ENCODE measurements at regions not wholly inside any gene's neighbourhood (a gene's known extent, or its start where the extent isn't known, plus 50 kb on each side); places are given as distances from the start of the nearest gene placed in this dataset.
A peak's percentile ranks its signal among the peaks of the same experiment; 100 is the strongest.

DNA sequence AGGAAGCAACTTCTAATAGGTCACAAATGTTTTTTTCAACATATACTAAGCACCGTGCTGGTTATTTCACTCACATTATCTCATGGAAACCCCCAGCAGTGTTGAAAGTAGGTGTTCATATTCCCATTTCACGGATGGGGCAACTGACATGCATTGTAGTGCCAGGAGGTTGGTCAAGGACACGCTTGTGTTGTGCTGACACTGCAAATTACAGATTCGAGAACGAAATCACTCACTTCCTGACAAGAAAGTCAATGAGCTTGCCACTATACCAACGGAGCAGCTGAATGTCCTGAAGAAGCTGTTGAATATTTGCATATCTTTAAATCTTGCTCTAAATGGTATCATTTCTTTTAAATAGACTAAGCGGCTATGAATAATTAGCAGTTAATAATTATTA, 378.0 kb upstream of the C16orf82 start:
- no peaks in the 10 kb centered on the region for H3K27me3 ChIP-seq (ENCODE audit: low read length)
- H3K9me3 ChIP-seq (ENCODE audit: low read length): no peaks in the 10 kb centered on the region
- H3K9ac ChIP-seq (ENCODE audit: low read length): no peak overlapping the region
- no peaks in the 10 kb centered on the region for H4K20me1 ChIP-seq (ENCODE audit: insufficient read depth, low read depth, low read length)
- DNase-seq: no peak
- no peak overlapping the region for H2AFZ ChIP-seq (ENCODE audit: low read length)
- no peak overlapping the region for H3K4me3 ChIP-seq (ENCODE audit: low read length)
- H3K4me1 ChIP-seq (ENCODE audit: low read length): 0 out of 2 replicates have a peak, but pooled peaks cover 3% of the 10 kb centered on the region
- H3K9me2 ChIP-seq (replicated peaks; ENCODE audit: insufficient read depth, low read length): no peaks in the 10 kb centered on the region
- H3K27ac ChIP-seq (ENCODE audit: low read length): no peak overlapping the region
- no peaks in the 10 kb centered on the region for H3K36me3 ChIP-seq (ENCODE audit: insufficient read depth, low read length)
- H3K4me2 ChIP-seq (ENCODE audit: low read depth, low read length, poor library complexity, severe bottlenecking): no peak overlapping the region
- H3K79me2 ChIP-seq (ENCODE audit: low read length): no peaks in the 10 kb centered on the region

DNA sequence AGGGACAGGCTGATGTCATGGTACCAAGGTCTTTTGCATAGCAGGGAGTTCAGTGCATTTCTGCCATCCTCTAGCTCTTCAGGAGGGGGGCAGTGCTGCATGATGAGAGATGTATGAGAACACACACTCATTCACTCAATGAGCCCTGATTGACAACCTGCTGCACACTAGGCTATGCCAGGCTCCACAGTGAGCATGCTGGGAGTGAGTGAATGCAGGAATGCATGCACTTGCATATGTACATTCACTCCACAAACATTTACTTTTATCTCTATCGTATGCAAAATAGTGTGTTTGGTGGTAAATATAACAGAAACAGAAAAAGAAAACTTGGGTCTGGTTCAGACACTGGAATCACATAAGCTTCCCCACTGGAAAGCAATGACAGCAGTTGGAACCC, 374.1 kb upstream of the C16orf82 start:
- H3K4me2 ChIP-seq (ENCODE audit: low read depth, low read length, poor library complexity, severe bottlenecking): no peak overlapping the region
- no peaks in the 10 kb centered on the region for H3K36me3 ChIP-seq (ENCODE audit: insufficient read depth, low read length)
- H2AFZ ChIP-seq (ENCODE audit: low read length): no peak overlapping the region
- H3K4me3 ChIP-seq (ENCODE audit: low read length): no peak overlapping the region
- H4K20me1 ChIP-seq (ENCODE audit: insufficient read depth, low read depth, low read length): no peaks in the 10 kb centered on the region
- no peaks in the 10 kb centered on the region for H3K9me3 ChIP-seq (ENCODE audit: low read length)
- 0 out of 2 replicates have a peak, but pooled peaks cover 3% of the 10 kb centered on the region for H3K4me1 ChIP-seq (ENCODE audit: low read length)
- H3K27ac ChIP-seq (ENCODE audit: low read length): no peak overlapping the region
- no peak overlapping the region for H3K9ac ChIP-seq (ENCODE audit: low read length)
- DNase-seq: no peak
- H3K79me2 ChIP-seq (ENCODE audit: low read length): no peaks in the 10 kb centered on the region
- no peaks in the 10 kb centered on the region for H3K9me2 ChIP-seq (replicated peaks; ENCODE audit: insufficient read depth, low read length)
- H3K27me3 ChIP-seq (ENCODE audit: low read length): no peaks in the 10 kb centered on the region

DNA sequence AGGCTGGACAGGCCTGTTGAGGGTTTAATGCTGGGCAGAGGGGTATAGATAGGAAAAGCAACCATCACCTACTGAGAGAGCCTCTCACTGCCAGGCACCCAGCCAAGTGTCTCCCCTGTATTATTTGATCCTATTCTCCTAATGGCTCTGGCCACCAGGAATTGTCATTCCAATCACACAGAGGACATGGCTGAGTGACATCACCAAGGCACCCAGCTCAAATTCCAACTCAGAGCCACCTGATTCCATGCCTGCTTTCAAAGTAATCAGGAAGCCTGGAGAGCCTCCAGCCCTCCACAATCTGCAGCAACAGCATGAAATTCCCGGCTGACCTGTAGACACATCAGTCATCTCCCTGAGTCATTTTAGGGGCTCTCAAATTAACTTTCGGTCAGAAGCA, 368.9 kb upstream of the C16orf82 start:
- no peaks in the 10 kb centered on the region for H3K9me2 ChIP-seq (replicated peaks; ENCODE audit: insufficient read depth, low read length)
- H3K27ac ChIP-seq (ENCODE audit: low read length): no peak overlapping the region
- H3K36me3 ChIP-seq (ENCODE audit: insufficient read depth, low read length): no peaks in the 10 kb centered on the region
- peaks cover 4% of the 10 kb centered on the region; the same call in 1 of the 2 replicates for H3K9me3 ChIP-seq (ENCODE audit: low read length)
- no peak for DNase-seq
- no peak overlapping the region for H3K9ac ChIP-seq (ENCODE audit: low read length)
- no peaks in the 10 kb centered on the region for H3K27me3 ChIP-seq (ENCODE audit: low read length)
- H3K4me1 ChIP-seq (ENCODE audit: low read length): peaks cover 28% of the 10 kb centered on the region
- no peak overlapping the region for H3K4me3 ChIP-seq (ENCODE audit: low read length)
- H3K4me2 ChIP-seq (ENCODE audit: low read depth, low read length, poor library complexity, severe bottlenecking): no peak overlapping the region
- no peaks in the 10 kb centered on the region for H4K20me1 ChIP-seq (ENCODE audit: insufficient read depth, low read depth, low read length)
- H2AFZ ChIP-seq (ENCODE audit: low read length): no peak overlapping the region
- H3K79me2 ChIP-seq (ENCODE audit: low read length): no peaks in the 10 kb centered on the region

- no peak for DNase-seq
- peak overlapping the region; percentile 84; the same call in 1 of the 2 replicates for H3K27ac ChIP-seq (ENCODE audit: low read length)
- no peak overlapping the region for H2AFZ ChIP-seq (ENCODE audit: low read length)
- no peaks in the 10 kb centered on the region for H3K9me2 ChIP-seq (replicated peaks; ENCODE audit: insufficient read depth, low read length)
- no peak overlapping the region for H3K4me3 ChIP-seq (ENCODE audit: low read length)
- H3K4me2 ChIP-seq (ENCODE audit: low read depth, low read length, poor library complexity, severe bottlenecking): no peak overlapping the region
- H3K9ac ChIP-seq (ENCODE audit: low read length): no peak overlapping the region
- no peaks in the 10 kb centered on the region for H3K79me2 ChIP-seq (ENCODE audit: low read length)
- H3K36me3 ChIP-seq (ENCODE audit: insufficient read depth, low read length): no peaks in the 10 kb centered on the region
- H4K20me1 ChIP-seq (ENCODE audit: insufficient read depth, low read depth, low read length): no peaks in the 10 kb centered on the region
- peaks cover 34% of the 10 kb centered on the region for H3K4me1 ChIP-seq (ENCODE audit: low read length)
- peaks cover 4% of the 10 kb centered on the region; the same call in 1 of the 2 replicates for H3K9me3 ChIP-seq (ENCODE audit: low read length)
- no peaks in the 10 kb centered on the region for H3K27me3 ChIP-seq (ENCODE audit: low read length)
Observed at GRCh38 chr16:26700250-26700649, 366.5 kb upstream of the C16orf82 start.

DNA sequence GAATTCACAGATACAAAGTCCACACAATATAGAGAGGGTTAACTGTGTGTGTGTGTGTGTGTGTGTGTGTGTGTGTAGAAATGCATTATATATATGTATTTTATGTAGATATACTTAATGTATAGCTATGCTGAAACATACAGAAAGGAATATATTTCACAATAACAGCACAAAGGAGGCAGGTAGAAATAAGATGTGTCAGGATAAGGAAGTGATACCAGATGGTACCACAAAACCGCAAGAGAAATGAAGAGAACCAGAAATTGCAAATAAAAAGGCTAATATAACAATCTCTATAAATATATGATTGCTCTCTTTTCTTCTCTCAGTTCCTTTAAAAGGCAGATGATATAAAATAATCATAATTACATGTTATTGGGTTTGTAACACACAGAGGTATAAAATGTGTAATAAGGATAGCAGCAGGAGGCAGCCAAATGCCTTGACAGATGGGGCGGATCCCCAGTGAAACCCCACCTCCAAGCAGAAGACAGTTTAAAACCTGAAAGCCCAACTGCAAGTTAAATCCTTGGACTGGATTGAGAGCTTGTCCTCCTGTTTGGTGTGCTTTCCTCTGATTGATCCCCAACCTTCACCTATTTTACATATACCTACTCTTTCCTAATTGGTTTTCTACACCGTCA, 365.4 kb upstream of the C16orf82 start:
- peaks cover 4% of the 10 kb centered on the region; the same call in 1 of the 2 replicates for H3K9me3 ChIP-seq (ENCODE audit: low read length)
- no peaks in the 10 kb centered on the region for H3K27me3 ChIP-seq (ENCODE audit: low read length)
- peak; percentile 69 for DNase-seq
- no peaks in the 10 kb centered on the region for H3K79me2 ChIP-seq (ENCODE audit: low read length)
- no peaks in the 10 kb centered on the region for H3K9me2 ChIP-seq (replicated peaks; ENCODE audit: insufficient read depth, low read length)
- peak overlapping the region; percentile 84 for H3K27ac ChIP-seq (ENCODE audit: low read length)
- H3K4me3 ChIP-seq (ENCODE audit: low read length): no peak overlapping the region
- H2AFZ ChIP-seq (ENCODE audit: low read length): no peak overlapping the region
- no peaks in the 10 kb centered on the region for H4K20me1 ChIP-seq (ENCODE audit: insufficient read depth, low read depth, low read length)
- peaks cover 34% of the 10 kb centered on the region for H3K4me1 ChIP-seq (ENCODE audit: low read length)
- no peaks in the 10 kb centered on the region for H3K36me3 ChIP-seq (ENCODE audit: insufficient read depth, low read length)
- H3K9ac ChIP-seq (ENCODE audit: low read length): no peak overlapping the region
- peak overlapping the region; percentile 29 for H3K4me2 ChIP-seq (ENCODE audit: low read depth, low read length, poor library complexity, severe bottlenecking)

DNA sequence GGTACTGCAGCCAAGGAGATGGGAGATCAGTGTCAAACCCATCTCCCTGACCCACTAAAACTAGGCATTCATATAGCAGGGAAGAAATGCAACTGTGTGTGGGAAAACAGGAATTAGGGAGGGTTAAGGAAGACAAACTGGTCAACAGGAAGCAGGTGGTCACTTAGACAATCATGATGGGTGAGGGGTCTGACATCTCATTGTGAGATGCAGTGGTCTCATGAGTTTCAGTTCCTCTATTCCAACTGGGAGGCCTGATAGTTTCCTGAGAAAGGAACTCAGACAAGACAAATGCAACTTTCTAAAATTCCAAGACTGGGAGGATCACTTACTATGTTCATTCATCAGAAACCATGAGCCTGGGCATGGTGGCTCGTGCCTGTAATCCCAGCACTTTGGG, 361.4 kb upstream of the C16orf82 start:
- H3K9me3 ChIP-seq (ENCODE audit: low read length): no peaks in the 10 kb centered on the region
- H3K4me2 ChIP-seq (ENCODE audit: low read depth, low read length, poor library complexity, severe bottlenecking): no peak overlapping the region
- no peak overlapping the region for H3K27ac ChIP-seq (ENCODE audit: low read length)
- no peak overlapping the region for H3K9ac ChIP-seq (ENCODE audit: low read length)
- no peaks in the 10 kb centered on the region for H4K20me1 ChIP-seq (ENCODE audit: insufficient read depth, low read depth, low read length)
- no peak overlapping the region for H2AFZ ChIP-seq (ENCODE audit: low read length)
- H3K4me1 ChIP-seq (ENCODE audit: low read length): peaks cover 36% of the 10 kb centered on the region
- no peaks in the 10 kb centered on the region for H3K9me2 ChIP-seq (replicated peaks; ENCODE audit: insufficient read depth, low read length)
- DNase-seq: no peak
- no peaks in the 10 kb centered on the region for H3K36me3 ChIP-seq (ENCODE audit: insufficient read depth, low read length)
- no peaks in the 10 kb centered on the region for H3K79me2 ChIP-seq (ENCODE audit: low read length)
- H3K27me3 ChIP-seq (ENCODE audit: low read length): no peaks in the 10 kb centered on the region
- no peak overlapping the region for H3K4me3 ChIP-seq (ENCODE audit: low read length)

GRCh38 chr16:26708428-26708827, 358.3 kb upstream of the C16orf82 start:
- Histone ChIP-seq H3K9ac (ENCODE audit: low read length) (no peak overlapping the region), H3K9me3 (ENCODE audit: low read length) (no peaks in the 10 kb centered on the region), H3K4me1 (ENCODE audit: low read length) (peaks cover 23% of the 10 kb centered on the region), H3K27ac (ENCODE audit: low read length) (no peak overlapping the region), H3K36me3 (ENCODE audit: insufficient read depth, low read length) (no peaks in the 10 kb centered on the region), H4K20me1 (ENCODE audit: insufficient read depth, low read depth, low read length) (no peaks in the 10 kb centered on the region), H3K4me3 (ENCODE audit: low read length) (no peak overlapping the region), H2AFZ (ENCODE audit: low read length) (no peak overlapping the region), H3K9me2 (replicated peaks; ENCODE audit: insufficient read depth, low read length) (no peaks in the 10 kb centered on the region), H3K27me3 (ENCODE audit: low read length) (no peaks in the 10 kb centered on the region), H3K4me2 (ENCODE audit: low read depth, low read length, poor library complexity, severe bottlenecking) (no peak overlapping the region), H3K79me2 (ENCODE audit: low read length) (no peaks in the 10 kb centered on the region)
- DNase-seq: no peak

GRCh38 chr16:26709175-26709574, 357.6 kb upstream of the C16orf82 start:
- Histone ChIP-seq H3K27ac (ENCODE audit: low read length) (no peak overlapping the region), H4K20me1 (ENCODE audit: insufficient read depth, low read depth, low read length) (no peaks in the 10 kb centered on the region), H3K27me3 (ENCODE audit: low read length) (no peaks in the 10 kb centered on the region), H3K9me3 (ENCODE audit: low read length) (no peaks in the 10 kb centered on the region), H3K4me3 (ENCODE audit: low read length) (no peak overlapping the region), H3K4me2 (ENCODE audit: low read depth, low read length, poor library complexity, severe bottlenecking) (no peak overlapping the region), H3K9ac (ENCODE audit: low read length) (no peak overlapping the region), H3K79me2 (ENCODE audit: low read length) (no peaks in the 10 kb centered on the region), H3K36me3 (ENCODE audit: insufficient read depth, low read length) (no peaks in the 10 kb centered on the region), H2AFZ (ENCODE audit: low read length) (no peak overlapping the region), H3K9me2 (replicated peaks; ENCODE audit: insufficient read depth, low read length) (no peaks in the 10 kb centered on the region), H3K4me1 (ENCODE audit: low read length) (peaks cover 23% of the 10 kb centered on the region)
- DNase-seq: peak; percentile 81

Data from Karpas-422 (cell line).